K562 (cell line): ENCODE measurements at regions not wholly inside any gene's neighbourhood (a gene's known extent, or its start where the extent isn't known, plus 50 kb on each side); places are given as distances from the start of the nearest gene placed in this dataset.

Experiments used
- ATAC-seq: fragments of 200-7000 bp; cut with Tn5 transposase; 3 replicates; pipeline ENCODE4 v1.9.1; 2020; ENCODE audit warnings: moderate library complexity
- BruUV-seq: library from RNA; stranded (reverse); fragments of 400-500 nt; replicated peaks from 2 replicates; lab custom pipeline; 2021; lab: Mats Ljungman, UMichigan
- CTCF ChIA-PET: fragments of 300-600 bp; formaldehyde crosslinking; extraction: SDS; loops from one replicate; lab custom pipeline; 2021; ENCODE audit warnings: low intra/inter-chr PET ratio; lab: Yijun Ruan, JAX
- POLR2A ChIA-PET: fragments of 300-600, 350-650 bp; sonication (Branson Sonifier 250); formaldehyde crosslinking; extraction: SDS; loops from one replicate; lab custom pipeline; 2021; ENCODE audit warnings: antibody characterized with exemption, inconsistent platforms; lab: Yijun Ruan, JAX
- DNase-seq, 4 experiments: peaks; one replicate each; pipeline versions ENCODE4 v3.0.0 to v3.0.0-alpha.2; 2011 to 2018; ENCODE audit warnings: low spot score in 3 of 4, mixed read lengths in 3 of 4; ENCODE audit errors: extremely low read depth in 1 of 4
- FAIRE-seq: peaks from 2 replicates; lab custom pipeline; 2011; peaks lifted over from hg19 to GRCh38; lab: Jason Lieb, UNC
- H2AFZ ChIP-seq: 2 replicates; pipeline ENCODE4 v1.6.0; 2011; ENCODE audit warnings: low read depth, low read length, control low read depth, inconsistent platforms
- H3K27ac ChIP-seq: fragments of 200-600 bp; 3 replicates; pipeline ENCODE4 v1.8.0; 2011; ENCODE audit warnings: low read depth, mild to moderate bottlenecking, control low read depth, inconsistent platforms, low read length, moderate library complexity, mixed read lengths; ENCODE audit errors: extremely low read depth
- H3K27me3 ChIP-seq, 2 experiments: fragments of 300-600 bp in 1 of 2; 2 replicates in 1 of 2; 3 replicates in 1 of 2; pipeline versions ENCODE4 v1.6.0 to v1.8.0; 2011; ENCODE audit warnings: inconsistent platforms in 2 of 2, low read length in 2 of 2, mild to moderate bottlenecking in 1 of 2, mixed read lengths in 1 of 2, moderate library complexity in 1 of 2; ENCODE audit not compliant: control insufficient read depth in 2 of 2, insufficient read depth in 2 of 2
- H3K36me3 ChIP-seq: fragments of 300-600 bp; 3 replicates; pipeline ENCODE4 v1.8.0; 2011; ENCODE audit warnings: mild to moderate bottlenecking, low read length, inconsistent platforms; ENCODE audit not compliant: control insufficient read depth, insufficient read depth
- H3K4me1 ChIP-seq, 2 experiments: fragments of 200-600 bp in 1 of 2; replicated peaks in 1 of 2; 2 replicates in 1 of 2; 3 replicates in 1 of 2; pipeline versions ENCODE4 v1.5.1 to v1.8.0; 2011; ENCODE audit warnings: inconsistent platforms in 2 of 2, low read length in 2 of 2, mild to moderate bottlenecking in 1 of 2, mixed read lengths in 1 of 2, moderate library complexity in 1 of 2; ENCODE audit not compliant: control insufficient read depth in 2 of 2, insufficient read depth in 2 of 2
- H3K4me2 ChIP-seq: 2 replicates; pipeline ENCODE4 v1.6.1; 2011; ENCODE audit warnings: low read length, control low read depth, inconsistent platforms, mixed read lengths; ENCODE audit not compliant: insufficient read depth
- H3K4me3 ChIP-seq: fragments of 200-600 bp; sonication (generic), shearing (Covaris generic); 2 replicates; pipeline ENCODE4 v1.5.1; 2016; ENCODE audit warnings: control low read depth, inconsistent platforms
- H3K79me2 ChIP-seq: fragments of 200-600 bp; 3 replicates; pipeline ENCODE4 v1.8.0; 2011; ENCODE audit warnings: low read length, inconsistent platforms; ENCODE audit not compliant: control insufficient read depth, insufficient read depth
- H3K9ac ChIP-seq, 2 experiments: 2 replicates each; pipeline versions ENCODE4 v1.6.0 to v1.6.1; 2011; ENCODE audit warnings: low read depth in 2 of 2, low read length in 2 of 2, control low read depth in 1 of 2, inconsistent platforms in 1 of 2, mild to moderate bottlenecking in 1 of 2, mixed read lengths in 1 of 2; ENCODE audit not compliant: insufficient read depth in 1 of 2
- H3K9me1 ChIP-seq: one replicate; pipeline ENCODE4 v1.6.0; 2011; ENCODE audit warnings: inconsistent platforms, mild to moderate bottlenecking, low read length, moderate library complexity; ENCODE audit not compliant: control insufficient read depth, insufficient read depth
- H3K9me3 ChIP-seq: replicated peaks from 2 replicates; pipeline ENCODE4 v1.5.1; 2011; ENCODE audit warnings: low read depth, low read length, inconsistent platforms; ENCODE audit not compliant: control insufficient read depth, insufficient read depth
- H4K20me1 ChIP-seq: replicated peaks from 2 replicates; pipeline ENCODE4 v1.6.1; 2011; ENCODE audit warnings: low read length, inconsistent platforms, mixed read lengths; ENCODE audit not compliant: control insufficient read depth, insufficient read depth
- CREB1 ChIP-seq, 2 experiments: sonication (generic) in 1 of 2; formaldehyde crosslinking in 1 of 2; IDR thresholded peaks; 2 replicates each; pipeline versions ENCODE4 v1.6.1 to v1.8.0; 2012 to 2022; ENCODE audit warnings: inconsistent platforms in 1 of 2, mild to moderate bottlenecking in 1 of 2, missing genetic modification reagents in 1 of 2, moderate library complexity in 1 of 2
- ELF1 ChIP-seq: fragments of 200-800 bp; sonication (Bioruptor generic); IDR thresholded peaks from 2 replicates; pipeline ENCODE4 v1.6.1; 2016; ENCODE audit warnings: missing genetic modification characterization, missing compliant biosample characterization
- ELF4 ChIP-seq: fragments of 450-650 bp; formaldehyde crosslinking; IDR thresholded peaks from 2 replicates; pipeline ENCODE4 v1.4.0; 2022; ENCODE audit warnings: missing genetic modification characterization
- HNRNPK ChIP-seq: fragments of 200-400 bp; formaldehyde crosslinking; IDR thresholded peaks from one replicate; pipeline ENCODE4 v1.6.1; 2018; ENCODE audit warnings: mild to moderate bottlenecking, low read depth, low read length; ENCODE audit not compliant: poor library complexity, severe bottlenecking
- NCOA6 ChIP-seq: fragments of 450-650 bp; IDR thresholded peaks from 2 replicates; pipeline ENCODE4 v1.6.1; 2017; ENCODE audit warnings: mild to moderate bottlenecking
- NELFE ChIP-seq: IDR thresholded peaks from 2 replicates; pipeline ENCODE4 v1.6.1; 2011; ENCODE audit warnings: mild to moderate bottlenecking; ENCODE audit not compliant: insufficient read depth, insufficient read length
- ZBED1 ChIP-seq: IDR thresholded peaks from 2 replicates; pipeline ENCODE4 v1.6.1; 2014
- WGBS: fragments of 100-300 bp; shearing (Covaris generic); methylation state at CpG from one replicate; pipeline ENCODE4 v1.1.6; 2016; ENCODE audit warnings: low coverage, mixed read lengths; ENCODE audit not compliant: insufficient coverage; ENCODE audit errors: missing lambda C conversion rate; 5-methylcytosine and 5-hydroxymethylcytosine counted together
- in situ Hi-C: fragments of 300-500 bp; cut with MboI; formaldehyde crosslinking; loops from 4 replicates; pipeline ENCODE4 v1.15.0; 2018; ENCODE audit warnings: inconsistent platforms, mixed read lengths
- intact Hi-C: fragments of 100-400 bp; cut with micrococcal nuclease; formaldehyde crosslinking; loops from 2 replicates; pipeline ENCODE4 v1.14.2; 2022
- TF ChIP-seq, protein P1 (sequence below): fragments of 250-450 bp; sonication (Bioruptor Pico); IDR thresholded peaks from 2 replicates; pipeline ENCODE4 v1.8.0; 2021; ENCODE audit warnings: mild to moderate bottlenecking, moderate library complexity
- TF ChIP-seq, protein P2 (sequence below): fragments of 250-450 bp; sonication (Bioruptor Pico); IDR thresholded peaks from 2 replicates; pipeline ENCODE4 v1.5.0; 2020; ENCODE audit warnings: mild to moderate bottlenecking
- TF ChIP-seq, protein P3 (sequence below): fragments of 450-650 bp; IDR thresholded peaks from 2 replicates; pipeline ENCODE4 v1.7.1; 2018; ENCODE audit warnings: mild to moderate bottlenecking, low read depth; ENCODE audit not compliant: partially characterized antibody
- TF ChIP-seq, protein P4 (sequence below): fragments of 450-650 bp; IDR thresholded peaks from 2 replicates; pipeline ENCODE4 v1.6.1; 2016; ENCODE audit warnings: mild to moderate bottlenecking
- TF ChIP-seq, protein P5 (sequence below): fragments of 150-350 bp; conservative IDR thresholded peaks from 2 replicates; pipeline ENCODE4 v1.6.1; 2014; ENCODE audit warnings: low read length

DNA sequence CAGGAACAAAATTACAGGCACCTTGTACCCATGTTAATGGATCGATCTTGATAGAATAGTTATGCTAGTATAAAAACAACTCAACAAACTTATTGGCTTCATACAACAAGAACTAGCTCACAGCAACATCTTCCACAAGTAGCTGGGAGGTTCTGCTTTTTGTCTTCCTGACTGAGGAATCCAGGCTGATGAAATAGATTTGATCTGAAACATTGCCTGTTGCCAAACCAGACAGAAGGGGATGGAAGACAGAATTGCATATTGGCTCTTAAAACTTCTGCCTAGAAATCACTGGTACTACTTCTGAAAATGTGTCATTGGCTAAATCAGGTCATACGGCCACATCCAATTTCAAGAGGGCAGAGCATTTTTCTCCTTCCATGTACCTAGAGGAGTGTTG is 267.3 kb downstream of the RFC3 start:
- Histone ChIP-seq H4K20me1 (no peaks in the 10 kb centered on the region), H2AFZ (no peak overlapping the region), H3K27ac (no peak overlapping the region), H3K27me3 (no peaks in the 10 kb centered on the region), H3K9me3 (no peaks in the 10 kb centered on the region), H3K9me1 (no peaks in the 10 kb centered on the region), H3K4me2 (no peak overlapping the region), H3K4me1 (no peaks in the 10 kb centered on the region)
- ChIA-PET POLR2A (no interaction called here), CTCF (no interaction called here)
- in situ Hi-C loops, result no loop called here
- intact Hi-C loops, result no loop called here
- DNase-seq (no peak), FAIRE-seq (no peak)
- no TSS peak for BruUV-seq
- 14% methylated on average over 2 of the region's 2 CpGs for WGBS
- no peak for TF ChIP-seq NELFE
- no peak for TF ChIP-seq ELF4 (CRISPR knock-in tag)
- no peak for TF ChIP-seq ELF1 (tag)
- TF ChIP-seq CREB1 (IDR thresholded peaks at IDR 0.05), result no peak
- no peak for TF ChIP-seq CREB1 (CRISPR knock-in tag; IDR thresholded peaks at IDR 0.05)
- TF ChIP-seq, protein P1, sequence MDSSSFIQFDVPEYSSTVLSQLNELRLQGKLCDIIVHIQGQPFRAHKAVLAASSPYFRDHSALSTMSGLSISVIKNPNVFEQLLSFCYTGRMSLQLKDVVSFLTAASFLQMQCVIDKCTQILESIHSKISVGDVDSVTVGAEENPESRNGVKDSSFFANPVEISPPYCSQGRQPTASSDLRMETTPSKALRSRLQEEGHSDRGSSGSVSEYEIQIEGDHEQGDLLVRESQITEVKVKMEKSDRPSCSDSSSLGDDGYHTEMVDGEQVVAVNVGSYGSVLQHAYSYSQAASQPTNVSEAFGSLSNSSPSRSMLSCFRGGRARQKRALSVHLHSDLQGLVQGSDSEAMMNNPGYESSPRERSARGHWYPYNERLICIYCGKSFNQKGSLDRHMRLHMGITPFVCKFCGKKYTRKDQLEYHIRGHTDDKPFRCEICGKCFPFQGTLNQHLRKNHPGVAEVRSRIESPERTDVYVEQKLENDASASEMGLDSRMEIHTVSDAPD (CRISPR knock-in tag), result no peak
- TF ChIP-seq, protein P2, sequence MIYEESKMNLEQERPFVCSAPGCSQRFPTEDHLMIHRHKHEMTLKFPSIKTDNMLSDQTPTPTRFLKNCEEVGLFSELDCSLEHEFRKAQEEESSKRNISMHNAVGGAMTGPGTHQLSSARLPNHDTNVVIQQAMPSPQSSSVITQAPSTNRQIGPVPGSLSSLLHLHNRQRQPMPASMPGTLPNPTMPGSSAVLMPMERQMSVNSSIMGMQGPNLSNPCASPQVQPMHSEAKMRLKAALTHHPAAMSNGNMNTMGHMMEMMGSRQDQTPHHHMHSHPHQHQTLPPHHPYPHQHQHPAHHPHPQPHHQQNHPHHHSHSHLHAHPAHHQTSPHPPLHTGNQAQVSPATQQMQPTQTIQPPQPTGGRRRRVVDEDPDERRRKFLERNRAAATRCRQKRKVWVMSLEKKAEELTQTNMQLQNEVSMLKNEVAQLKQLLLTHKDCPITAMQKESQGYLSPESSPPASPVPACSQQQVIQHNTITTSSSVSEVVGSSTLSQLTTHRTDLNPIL (CRISPR knock-in tag), result no peak
- TF ChIP-seq, protein P3, sequence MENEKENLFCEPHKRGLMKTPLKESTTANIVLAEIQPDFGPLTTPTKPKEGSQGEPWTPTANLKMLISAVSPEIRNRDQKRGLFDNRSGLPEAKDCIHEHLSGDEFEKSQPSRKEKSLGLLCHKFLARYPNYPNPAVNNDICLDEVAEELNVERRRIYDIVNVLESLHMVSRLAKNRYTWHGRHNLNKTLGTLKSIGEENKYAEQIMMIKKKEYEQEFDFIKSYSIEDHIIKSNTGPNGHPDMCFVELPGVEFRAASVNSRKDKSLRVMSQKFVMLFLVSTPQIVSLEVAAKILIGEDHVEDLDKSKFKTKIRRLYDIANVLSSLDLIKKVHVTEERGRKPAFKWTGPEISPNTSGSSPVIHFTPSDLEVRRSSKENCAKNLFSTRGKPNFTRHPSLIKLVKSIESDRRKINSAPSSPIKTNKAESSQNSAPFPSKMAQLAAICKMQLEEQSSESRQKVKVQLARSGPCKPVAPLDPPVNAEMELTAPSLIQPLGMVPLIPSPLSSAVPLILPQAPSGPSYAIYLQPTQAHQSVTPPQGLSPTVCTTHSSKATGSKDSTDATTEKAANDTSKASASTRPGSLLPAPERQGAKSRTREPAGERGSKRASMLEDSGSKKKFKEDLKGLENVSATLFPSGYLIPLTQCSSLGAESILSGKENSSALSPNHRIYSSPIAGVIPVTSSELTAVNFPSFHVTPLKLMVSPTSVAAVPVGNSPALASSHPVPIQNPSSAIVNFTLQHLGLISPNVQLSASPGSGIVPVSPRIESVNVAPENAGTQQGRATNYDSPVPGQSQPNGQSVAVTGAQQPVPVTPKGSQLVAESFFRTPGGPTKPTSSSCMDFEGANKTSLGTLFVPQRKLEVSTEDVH, result no peak
- TF ChIP-seq, protein P4, sequence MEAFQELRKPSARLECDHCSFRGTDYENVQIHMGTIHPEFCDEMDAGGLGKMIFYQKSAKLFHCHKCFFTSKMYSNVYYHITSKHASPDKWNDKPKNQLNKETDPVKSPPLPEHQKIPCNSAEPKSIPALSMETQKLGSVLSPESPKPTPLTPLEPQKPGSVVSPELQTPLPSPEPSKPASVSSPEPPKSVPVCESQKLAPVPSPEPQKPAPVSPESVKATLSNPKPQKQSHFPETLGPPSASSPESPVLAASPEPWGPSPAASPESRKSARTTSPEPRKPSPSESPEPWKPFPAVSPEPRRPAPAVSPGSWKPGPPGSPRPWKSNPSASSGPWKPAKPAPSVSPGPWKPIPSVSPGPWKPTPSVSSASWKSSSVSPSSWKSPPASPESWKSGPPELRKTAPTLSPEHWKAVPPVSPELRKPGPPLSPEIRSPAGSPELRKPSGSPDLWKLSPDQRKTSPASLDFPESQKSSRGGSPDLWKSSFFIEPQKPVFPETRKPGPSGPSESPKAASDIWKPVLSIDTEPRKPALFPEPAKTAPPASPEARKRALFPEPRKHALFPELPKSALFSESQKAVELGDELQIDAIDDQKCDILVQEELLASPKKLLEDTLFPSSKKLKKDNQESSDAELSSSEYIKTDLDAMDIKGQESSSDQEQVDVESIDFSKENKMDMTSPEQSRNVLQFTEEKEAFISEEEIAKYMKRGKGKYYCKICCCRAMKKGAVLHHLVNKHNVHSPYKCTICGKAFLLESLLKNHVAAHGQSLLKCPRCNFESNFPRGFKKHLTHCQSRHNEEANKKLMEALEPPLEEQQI, result no peak
- TF ChIP-seq ZBED1, result no peak
- TF ChIP-seq NCOA6, result no peak
- TF ChIP-seq HNRNPK, result no peak
- TF ChIP-seq, protein P5, sequence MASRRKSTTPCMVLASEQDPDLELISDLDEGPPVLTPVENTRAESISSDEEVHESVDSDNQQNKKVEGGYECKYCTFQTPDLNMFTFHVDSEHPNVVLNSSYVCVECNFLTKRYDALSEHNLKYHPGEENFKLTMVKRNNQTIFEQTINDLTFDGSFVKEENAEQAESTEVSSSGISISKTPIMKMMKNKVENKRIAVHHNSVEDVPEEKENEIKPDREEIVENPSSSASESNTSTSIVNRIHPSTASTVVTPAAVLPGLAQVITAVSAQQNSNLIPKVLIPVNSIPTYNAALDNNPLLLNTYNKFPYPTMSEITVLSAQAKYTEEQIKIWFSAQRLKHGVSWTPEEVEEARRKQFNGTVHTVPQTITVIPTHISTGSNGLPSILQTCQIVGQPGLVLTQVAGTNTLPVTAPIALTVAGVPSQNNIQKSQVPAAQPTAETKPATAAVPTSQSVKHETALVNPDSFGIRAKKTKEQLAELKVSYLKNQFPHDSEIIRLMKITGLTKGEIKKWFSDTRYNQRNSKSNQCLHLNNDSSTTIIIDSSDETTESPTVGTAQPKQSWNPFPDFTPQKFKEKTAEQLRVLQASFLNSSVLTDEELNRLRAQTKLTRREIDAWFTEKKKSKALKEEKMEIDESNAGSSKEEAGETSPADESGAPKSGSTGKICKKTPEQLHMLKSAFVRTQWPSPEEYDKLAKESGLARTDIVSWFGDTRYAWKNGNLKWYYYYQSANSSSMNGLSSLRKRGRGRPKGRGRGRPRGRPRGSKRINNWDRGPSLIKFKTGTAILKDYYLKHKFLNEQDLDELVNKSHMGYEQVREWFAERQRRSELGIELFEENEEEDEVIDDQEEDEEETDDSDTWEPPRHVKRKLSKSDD, result no peak
- TF ChIP-seq, all 486 proteins: peak for 0
- H3K36me3 ChIP-seq, result no peaks in the 10 kb centered on the region
- H3K79me2 ChIP-seq, result no peaks in the 10 kb centered on the region
- H3K9ac ChIP-seq, result no peak overlapping the region
- ATAC-seq, result no peak
- H3K4me3 ChIP-seq, result no peak overlapping the region
